ENCODE measurements at regions not wholly inside any gene's neighbourhood (a gene's known extent, or its start where the extent isn't known, plus 50 kb on each side); places are given as distances from the start of the nearest gene placed in this dataset.
"Not testable (repeated sequence)": the region's sequence is repeated elsewhere in the genome, so short reads cannot be mapped to it uniquely, and the experiment has no call there.

- Histone ChIP-seq H3K4me3 (ENCODE audit: low read length) (no peak overlapping the region), H3K27me3 (ENCODE audit: insufficient read depth, low read length) (peaks cover 100% of the 10 kb centered on the region), H3K9ac (ENCODE audit: low read depth, low read length) (no peak overlapping the region), H3K4me1 (ENCODE audit: insufficient read depth, low read length) (no peaks in the 10 kb centered on the region), H3K9me3 (ENCODE audit: insufficient read depth, low read depth, low read length) (no peaks in the 10 kb centered on the region), H3K27ac (ENCODE audit: low read depth, low read length) (no peak overlapping the region), H3K36me3 (ENCODE audit: insufficient read depth, low read length) (no peaks in the 10 kb centered on the region)
- 73% methylated on average over 7 of the region's 7 CpGs for WGBS
Observed at GRCh38 chr22:22375576-22376351, 131.2 kb downstream of the VPREB1 start.

GRCh38 chr22:22376352-22376706, 131.7 kb downstream of the VPREB1 start:
- H3K9me3 ChIP-seq (ENCODE audit: insufficient read depth, low read depth, low read length) = no peaks in the 10 kb centered on the region
- no peaks in the 10 kb centered on the region for H3K36me3 ChIP-seq (ENCODE audit: insufficient read depth, low read length)
- 78% methylated on average over 3 of the region's 3 CpGs for WGBS
- peaks cover 97% of the 10 kb centered on the region for H3K27me3 ChIP-seq (ENCODE audit: insufficient read depth, low read length)
- H3K9ac ChIP-seq (ENCODE audit: low read depth, low read length) = no peak overlapping the region
- no peaks in the 10 kb centered on the region for H3K4me1 ChIP-seq (ENCODE audit: insufficient read depth, low read length)
- H3K4me3 ChIP-seq (ENCODE audit: low read length) = no peak overlapping the region
- H3K27ac ChIP-seq (ENCODE audit: low read depth, low read length) = no peak overlapping the region

- not testable (repeated sequence) for H3K4me1 ChIP-seq (ENCODE audit: insufficient read depth, low read length); H3K36me3 ChIP-seq (ENCODE audit: insufficient read depth, low read length); H3K9ac ChIP-seq (ENCODE audit: low read depth, low read length); H3K4me3 ChIP-seq (ENCODE audit: low read length); H3K27ac ChIP-seq (ENCODE audit: low read depth, low read length); H3K9me3 ChIP-seq (ENCODE audit: insufficient read depth, low read depth, low read length)
- H3K27me3 ChIP-seq (ENCODE audit: insufficient read depth, low read length) = peaks cover 97% of the 10 kb centered on the region
- WGBS = 82% methylated on average over 6 of the region's 6 CpGs
Observed at GRCh38 chr22:22376884-22377283, 131.7 kb downstream of the ZNF280B start.

GRCh38 chr22:22377335-22377734, 131.2 kb downstream of the ZNF280B start:
- Histone ChIP-seq H3K4me1 (ENCODE audit: insufficient read depth, low read length) (no peaks in the 10 kb centered on the region), H3K9ac (ENCODE audit: low read depth, low read length) (no peak overlapping the region), H3K4me3 (ENCODE audit: low read length) (no peak overlapping the region), H3K27me3 (ENCODE audit: insufficient read depth, low read length) (peaks cover 97% of the 10 kb centered on the region), H3K9me3 (ENCODE audit: insufficient read depth, low read depth, low read length) (no peaks in the 10 kb centered on the region), H3K36me3 (ENCODE audit: insufficient read depth, low read length) (no peaks in the 10 kb centered on the region), H3K27ac (ENCODE audit: low read depth, low read length) (no peak overlapping the region)

GRCh38 chr22:22378446-22379415, 129.8 kb downstream of the ZNF280B start:
- no peak overlapping the region for H3K4me3 ChIP-seq (ENCODE audit: low read length)
- H3K9ac ChIP-seq (ENCODE audit: low read depth, low read length) = no peak overlapping the region
- WGBS = 83% methylated on average over 7 of the region's 8 CpGs
- H3K36me3 ChIP-seq (ENCODE audit: insufficient read depth, low read length) = no peaks in the 10 kb centered on the region
- peaks cover 97% of the 10 kb centered on the region for H3K27me3 ChIP-seq (ENCODE audit: insufficient read depth, low read length)
- H3K27ac ChIP-seq (ENCODE audit: low read depth, low read length) = no peak overlapping the region
- no peaks in the 10 kb centered on the region for H3K4me1 ChIP-seq (ENCODE audit: insufficient read depth, low read length)
- no peaks in the 10 kb centered on the region for H3K9me3 ChIP-seq (ENCODE audit: insufficient read depth, low read depth, low read length)

GRCh38 chr22:22380098-22381030, 128.2 kb downstream of the ZNF280B start:
- no peaks in the 10 kb centered on the region for H3K9me3 ChIP-seq (ENCODE audit: insufficient read depth, low read depth, low read length)
- no peak overlapping the region for H3K9ac ChIP-seq (ENCODE audit: low read depth, low read length)
- H3K36me3 ChIP-seq (ENCODE audit: insufficient read depth, low read length) = no peaks in the 10 kb centered on the region
- 25% methylated on average over 11 of the region's 11 CpGs for WGBS
- H3K27me3 ChIP-seq (ENCODE audit: insufficient read depth, low read length) = peaks cover 97% of the 10 kb centered on the region
- H3K4me3 ChIP-seq (ENCODE audit: low read length) = no peak overlapping the region
- no peaks in the 10 kb centered on the region for H3K4me1 ChIP-seq (ENCODE audit: insufficient read depth, low read length)
- no peak overlapping the region for H3K27ac ChIP-seq (ENCODE audit: low read depth, low read length)

- H3K4me1 ChIP-seq (ENCODE audit: insufficient read depth, low read length) = not testable (repeated sequence)
- WGBS = 81% methylated on average over 2 of the region's 2 CpGs
Observed at GRCh38 chr22:22381292-22381691, 127.2 kb downstream of the ZNF280B start.

GRCh38 chr22:22384267-22384666, 124.3 kb downstream of the ZNF280B start:
- 54% methylated on average over 3 of the region's 3 CpGs for WGBS
- Histone ChIP-seq H3K9me3 (ENCODE audit: insufficient read depth, low read depth, low read length) (no peaks in the 10 kb centered on the region), H3K4me3 (ENCODE audit: low read length) (no peak overlapping the region), H3K36me3 (ENCODE audit: insufficient read depth, low read length) (no peaks in the 10 kb centered on the region), H3K27ac (ENCODE audit: low read depth, low read length) (no peak overlapping the region), H3K9ac (ENCODE audit: low read depth, low read length) (no peak overlapping the region), H3K27me3 (ENCODE audit: insufficient read depth, low read length) (peaks cover 97% of the 10 kb centered on the region), H3K4me1 (ENCODE audit: insufficient read depth, low read length) (no peaks in the 10 kb centered on the region)

More at GRCh38 chr22:22381292-22381691, 127.2 kb downstream of the ZNF280B start:
- not testable (repeated sequence) for H3K9me3 ChIP-seq (ENCODE audit: insufficient read depth, low read depth, low read length); H3K9ac ChIP-seq (ENCODE audit: low read depth, low read length); H3K4me3 ChIP-seq (ENCODE audit: low read length); H3K36me3 ChIP-seq (ENCODE audit: insufficient read depth, low read length); H3K27ac ChIP-seq (ENCODE audit: low read depth, low read length)
- H3K27me3 ChIP-seq (ENCODE audit: insufficient read depth, low read length) = peaks cover 97% of the 10 kb centered on the region

- Histone ChIP-seq H3K36me3 (ENCODE audit: insufficient read depth, low read length) (no peaks in the 10 kb centered on the region), H3K9ac (ENCODE audit: low read depth, low read length) (no peak overlapping the region), H3K27ac (ENCODE audit: low read depth, low read length) (no peak overlapping the region), H3K4me3 (ENCODE audit: low read length) (no peak overlapping the region), H3K4me1 (ENCODE audit: insufficient read depth, low read length) (no peaks in the 10 kb centered on the region), H3K9me3 (ENCODE audit: insufficient read depth, low read depth, low read length) (no peaks in the 10 kb centered on the region), H3K27me3 (ENCODE audit: insufficient read depth, low read length) (peaks cover 97% of the 10 kb centered on the region)
- WGBS = 79% methylated on average over 1 of the region's 2 CpGs
Observed at GRCh38 chr22:22384668-22385244, 123.8 kb downstream of the ZNF280B start.

GRCh38 chr22:22386602-22387385, 121.7 kb downstream of the ZNF280B start:
- peaks cover 100% of the 10 kb centered on the region for H3K27me3 ChIP-seq (ENCODE audit: insufficient read depth, low read length)

More at GRCh38 chr22:22386602-22387385, 121.7 kb downstream of the ZNF280B start:
- Histone ChIP-seq H3K9me3 (ENCODE audit: insufficient read depth, low read depth, low read length) (no peaks in the 10 kb centered on the region), H3K27ac (ENCODE audit: low read depth, low read length) (no peak overlapping the region), H3K4me3 (ENCODE audit: low read length) (no peak overlapping the region), H3K4me1 (ENCODE audit: insufficient read depth, low read length) (no peaks in the 10 kb centered on the region), H3K36me3 (ENCODE audit: insufficient read depth, low read length) (no peaks in the 10 kb centered on the region), H3K9ac (ENCODE audit: low read depth, low read length) (no peak overlapping the region)
- WGBS = 63% methylated on average over 10 of the region's 10 CpGs

All from HUES64 (cell line).